SK-N-SH (cell line): ENCODE measurements at regions not wholly inside any gene's neighbourhood (a gene's known extent, or its start where the extent isn't known, plus 50 kb on each side); places are given as distances from the start of the nearest gene placed in this dataset.

Source experiments
- CTCF ChIA-PET: fragments of 300-600, 350-600 bp; formaldehyde crosslinking; extraction: SDS; loops from one replicate; lab custom pipeline; 2021; lab: Yijun Ruan, JAX
- POLR2A ChIA-PET: fragments of 350-600 bp; sonication (Branson Sonifier 250); formaldehyde crosslinking; extraction: SDS; loops from one replicate; lab custom pipeline; 2020; ENCODE audit warnings: antibody characterized with exemption, inconsistent platforms; lab: Yijun Ruan, JAX
- DNase-seq: peaks from one replicate; pipeline ENCODE4 v3.0.0; 2012
- H2AFZ ChIP-seq: fragments of 200-600 bp; sonication (generic); 2 replicates; pipeline ENCODE4 v1.8.1; 2016; ENCODE audit warnings: antibody characterized with exemption, mild to moderate bottlenecking, low read depth
- H3F3A ChIP-seq: fragments of 200-600 bp; sonication (generic); replicated peaks from 2 replicates; pipeline ENCODE3; 2016; ENCODE audit warnings: antibody characterized with exemption, mild to moderate bottlenecking; ENCODE audit not compliant: insufficient read depth
- H3K27ac ChIP-seq, 2 experiments: fragments of 200-500 bp in 1 of 2; fragments of 200-600 bp in 1 of 2; sonication (Bioruptor generic) in 1 of 2; sonication (generic), shearing (Covaris generic) in 1 of 2; 2 replicates each; pipeline versions ENCODE4 v1.5.1 to v1.6.1; 2014 to 2016; ENCODE audit warnings: low read depth in 2 of 2, inconsistent platforms in 1 of 2, low read length in 1 of 2, mild to moderate bottlenecking in 1 of 2, mixed read lengths in 1 of 2
- H3K27me3 ChIP-seq: fragments of 200-600 bp; sonication (generic), shearing (Covaris generic); 2 replicates; pipeline ENCODE4 v1.6.1; 2016; ENCODE audit warnings: mixed run types; ENCODE audit not compliant: insufficient read depth
- H3K36me3 ChIP-seq, 2 experiments: fragments of 200-500 bp in 1 of 2; fragments of 200-600 bp in 1 of 2; sonication (Bioruptor generic) in 1 of 2; sonication (generic) in 1 of 2; replicated peaks in 1 of 2; 2 replicates each; pipeline versions ENCODE3 to v1.5.1; 2014 to 2016; ENCODE audit warnings: low read length in 1 of 2, mild to moderate bottlenecking in 1 of 2; ENCODE audit not compliant: insufficient read depth in 2 of 2, control insufficient read depth in 1 of 2
- H3K4me1 ChIP-seq, 2 experiments: fragments of 200-500 bp in 1 of 2; fragments of 200-600 bp in 1 of 2; sonication (Bioruptor generic) in 1 of 2; sonication (generic), shearing (Covaris generic) in 1 of 2; 2 replicates each; pipeline versions ENCODE4 v1.5.1 to v1.6.1; 2014 to 2016; ENCODE audit warnings: low read depth in 1 of 2, low read length in 1 of 2, mixed run types in 1 of 2; ENCODE audit not compliant: insufficient read depth in 2 of 2, control insufficient read depth in 1 of 2
- H3K4me2 ChIP-seq: fragments of 200-600 bp; sonication (generic), shearing (Covaris generic); 2 replicates; pipeline ENCODE4 v1.6.1; 2017; ENCODE audit warnings: mixed run types
- H3K4me3 ChIP-seq, 2 experiments: fragments of 200-500 bp in 1 of 2; fragments of 200-600 bp in 1 of 2; sonication (Bioruptor generic) in 1 of 2; sonication (generic), shearing (Covaris generic) in 1 of 2; 2 replicates each; pipeline versions ENCODE4 v1.5.1 to v1.8.1; 2014 to 2016; ENCODE audit warnings: low read depth in 2 of 2, inconsistent platforms in 1 of 2, low read length in 1 of 2, mild to moderate bottlenecking in 1 of 2, mixed read lengths in 1 of 2, moderate library complexity in 1 of 2
- H3K79me2 ChIP-seq: fragments of 200-600 bp; sonication (generic); 2 replicates; pipeline ENCODE4 v1.8.1; 2017; ENCODE audit warnings: mild to moderate bottlenecking; ENCODE audit not compliant: insufficient read depth
- H3K9ac ChIP-seq: fragments of 200-600 bp; sonication (generic); 2 replicates; pipeline ENCODE4 v1.6.1; 2017; ENCODE audit warnings: mixed run types
- H3K9me2 ChIP-seq: fragments of 200-600 bp; sonication (generic); 2 replicates; pipeline ENCODE4 v1.6.1; 2017; ENCODE audit warnings: mixed run types
- H3K9me3 ChIP-seq: fragments of 200-600 bp; sonication (generic); 2 replicates; pipeline ENCODE4 v1.6.1; 2017; ENCODE audit warnings: mixed run types, mild to moderate bottlenecking, moderate library complexity
- H4K20me1 ChIP-seq: fragments of 200-600 bp; sonication (generic); 2 replicates; pipeline ENCODE4 v1.6.1; 2017; ENCODE audit warnings: mild to moderate bottlenecking, mixed run types; ENCODE audit not compliant: insufficient read depth
- ELF1 ChIP-seq: IDR thresholded peaks from 2 replicates; pipeline ENCODE4 v1.4.0; 2012
- EP300 ChIP-seq, 2 experiments: IDR thresholded peaks; 2 replicates each; pipeline versions ENCODE4 v1.4.0 to v1.6.1; 2012; ENCODE audit warnings: borderline replicate concordance in 1 of 2, low read depth in 1 of 2, low read length in 1 of 2
- FOSL2 ChIP-seq: IDR thresholded peaks from 2 replicates; pipeline ENCODE4 v1.4.0; 2012; ENCODE audit warnings: low read depth, mild to moderate bottlenecking, moderate library complexity, borderline replicate concordance
- GABPA ChIP-seq: IDR thresholded peaks from 2 replicates; pipeline ENCODE4 v1.4.0; 2012; ENCODE audit warnings: low read depth, mild to moderate bottlenecking
- MEF2A ChIP-seq: IDR thresholded peaks from 2 replicates; pipeline ENCODE4 v1.4.0; 2012; ENCODE audit warnings: low read depth, borderline replicate concordance
- NRF1 ChIP-seq: IDR thresholded peaks from 2 replicates; pipeline ENCODE4 v1.6.1; 2012; ENCODE audit warnings: low read depth, mild to moderate bottlenecking, low read length
- POLR2AphosphoS5 ChIP-seq: IDR thresholded peaks from 2 replicates; pipeline ENCODE4 v1.6.1; 2012; ENCODE audit warnings: low read depth, low read length
- RAD21 ChIP-seq: IDR thresholded peaks from 2 replicates; pipeline ENCODE4 v1.6.1; 2012; ENCODE audit warnings: mild to moderate bottlenecking, low read length
- RCOR1 ChIP-seq: fragments of 150-350 bp; IDR thresholded peaks from 2 replicates; pipeline ENCODE4 v1.6.1; 2017; ENCODE audit warnings: antibody characterized with exemption, low read length
- RFX5 ChIP-seq: IDR thresholded peaks from 2 replicates; pipeline ENCODE4 v1.6.1; 2012; ENCODE audit warnings: mild to moderate bottlenecking, improper control_type of control experiment, low read length
- RXRA ChIP-seq: IDR thresholded peaks from 2 replicates; pipeline ENCODE4 v1.4.0; 2012; ENCODE audit warnings: low read depth, mild to moderate bottlenecking, borderline replicate concordance
- SIN3A ChIP-seq: IDR thresholded peaks from 2 replicates; pipeline ENCODE4 v1.6.1; 2012; ENCODE audit warnings: low read depth, mild to moderate bottlenecking, low read length, moderate library complexity, borderline replicate concordance
- SMC3 ChIP-seq: IDR thresholded peaks from 2 replicates; pipeline ENCODE4 v1.6.1; 2012; ENCODE audit warnings: low read depth, low read length, improper control_type of control experiment
- TAF1 ChIP-seq: IDR thresholded peaks from 2 replicates; pipeline ENCODE4 v1.6.1; 2012; ENCODE audit warnings: low read depth, mild to moderate bottlenecking, low read length, moderate library complexity, borderline replicate concordance
- TCF12 ChIP-seq: IDR thresholded peaks from 2 replicates; pipeline ENCODE4 v1.4.0; 2012
- USF1 ChIP-seq: IDR thresholded peaks from 2 replicates; pipeline ENCODE4 v1.4.0; 2012; ENCODE audit warnings: low read depth, borderline replicate concordance
- YY1 ChIP-seq: IDR thresholded peaks from 2 replicates; pipeline ENCODE4 v1.4.0; 2012; ENCODE audit warnings: low read depth, mild to moderate bottlenecking
- WGBS: methylation state at CpG from one replicate; pipeline ENCODE4 v1.1.6; 2017; ENCODE audit warnings: low lambda C conversion rate; 5-methylcytosine and 5-hydroxymethylcytosine counted together

GRCh38 chr1:81226603-81226928, 574.2 kb upstream of the ADGRL2 start:
- Histone ChIP-seq H2AFZ (no peak overlapping the region), H3K9me2 (no peaks in the 10 kb centered on the region), H3K4me2 (no peak overlapping the region), H3K9me3 (no peaks in the 10 kb centered on the region), H3K79me2 (no peaks in the 10 kb centered on the region), H3K4me1 (peaks cover 7 to 9% of the 10 kb centered on the region in 2 experiments), H3K36me3 (no peaks in the 10 kb centered on the region), H3K27me3 (no peaks in the 10 kb centered on the region), H3K27ac (peak overlapping the region in 1 of 2 experiments; percentile 28; a peak in 1 of 4 replicates), H3F3A (no peaks in the 10 kb centered on the region), H3K4me3 (no peak overlapping the region), H4K20me1 (no peaks in the 10 kb centered on the region), H3K9ac (no peak overlapping the region)
- POLR2A ChIA-PET = no interaction called here
- TF ChIP-seq NRF1 (no peak), RXRA (no peak), GABPA (no peak), YY1 (no peak), TAF1 (no peak), SIN3A (no peak), RCOR1 (no peak), USF1 (no peak), RAD21 (no peak), POLR2AphosphoS5 (no peak), TCF12 (no peak)
- CTCF ChIA-PET = interaction anchor here (1.5 kb wide), 1 partner anchor 79 kb away, joined by 3 read pairs; no protein-coding TSS in a partner anchor
- DNase-seq = no peak
- 83% methylated on average over 2 of the region's 2 CpGs for WGBS

GRCh38 chr1:81225789-81226602, 574.7 kb upstream of the ADGRL2 start:
- CTCF ChIA-PET = interaction anchor here (1.5 kb wide), 1 partner anchor 79 kb away, joined by 3 read pairs; no protein-coding TSS in a partner anchor
- Histone ChIP-seq H2AFZ (no peak overlapping the region), H3K27me3 (no peaks in the 10 kb centered on the region), H3F3A (no peaks in the 10 kb centered on the region), H3K9ac (no peak overlapping the region), H3K4me1 (peaks cover 4 to 7% of the 10 kb centered on the region in 2 experiments), H3K9me2 (no peaks in the 10 kb centered on the region), H3K79me2 (no peaks in the 10 kb centered on the region), H3K4me3 (no peak overlapping the region), H4K20me1 (no peaks in the 10 kb centered on the region), H3K36me3 (no peaks in the 10 kb centered on the region), H3K27ac (peak overlapping the region in 1 of 2 experiments; percentile 28; a peak in 1 of 4 replicates), H3K9me3 (no peaks in the 10 kb centered on the region), H3K4me2 (no peak overlapping the region)
- WGBS = 88% methylated on average over 7 of the region's 7 CpGs
- DNase-seq = no peak
- TF ChIP-seq EP300 (IDR thresholded peaks at IDR 0.05; ENCODE audit: borderline replicate concordance in 1 of 2, low read depth in 1 of 2, low read length in 1 of 2) (no peak), GABPA (no peak), POLR2AphosphoS5 (no peak), MEF2A (no peak), FOSL2 (no peak), RFX5 (no peak), TCF12 (no peak), SMC3 (no peak), ELF1 (no peak)
- POLR2A ChIA-PET = no interaction called here
